RWPE2 (cell line): ENCODE measurements at regions not wholly inside any gene's neighbourhood (a gene's known extent, or its start where the extent isn't known, plus 50 kb on each side); places are given as distances from the start of the nearest gene placed in this dataset.

Source experiments
- ATAC-seq: fragments of 200-7000 bp; cut with Tn5 transposase; 3 replicates; pipeline ENCODE4 v1.9.1; 2021; ENCODE audit warnings: low read depth
- DNase-seq: peaks from one replicate; pipeline ENCODE4 v3.0.0-alpha.2; 2020; ENCODE audit warnings: low spot score
- H3K27ac ChIP-seq: fragments of 450-650 bp; 2 replicates; pipeline ENCODE4 v1.5.1; 2017; ENCODE audit warnings: mild to moderate bottlenecking; ENCODE audit not compliant: poor library complexity, severe bottlenecking
- H3K27me3 ChIP-seq: fragments of 250-450 bp; sonication (Bioruptor Pico); 2 replicates; pipeline ENCODE4 v1.5.1; 2021; ENCODE audit warnings: mild to moderate bottlenecking, moderate library complexity; ENCODE audit not compliant: insufficient read depth, poor library complexity, severe bottlenecking
- H3K36me3 ChIP-seq: fragments of 250-450 bp; sonication (Bioruptor Pico); 2 replicates; pipeline ENCODE4 v1.5.1; 2020; ENCODE audit warnings: low read depth, mild to moderate bottlenecking, moderate library complexity
- H3K4me1 ChIP-seq: fragments of 250-450 bp; sonication (Bioruptor Pico); 2 replicates; pipeline ENCODE4 v1.5.1; 2021; ENCODE audit warnings: mild to moderate bottlenecking, moderate library complexity; ENCODE audit not compliant: insufficient read depth, poor library complexity, severe bottlenecking
- H3K4me3 ChIP-seq: fragments of 250-450 bp; sonication (Bioruptor Pico); 2 replicates; pipeline ENCODE4 v1.5.1; 2021; ENCODE audit warnings: mild to moderate bottlenecking, moderate library complexity; ENCODE audit not compliant: severe bottlenecking
- H3K9me3 ChIP-seq: fragments of 250-450 bp; sonication (Bioruptor Pico); 2 replicates; pipeline ENCODE4 v1.5.1; 2021; ENCODE audit warnings: mild to moderate bottlenecking, moderate library complexity; ENCODE audit not compliant: severe bottlenecking
- TF ChIP-seq, protein P1 (sequence below): fragments of 450-650 bp; IDR thresholded peaks from one replicate; pipeline ENCODE4 v1.5.1; 2017; ENCODE audit warnings: mild to moderate bottlenecking, moderate library complexity; ENCODE audit not compliant: poor library complexity, severe bottlenecking

DNA sequence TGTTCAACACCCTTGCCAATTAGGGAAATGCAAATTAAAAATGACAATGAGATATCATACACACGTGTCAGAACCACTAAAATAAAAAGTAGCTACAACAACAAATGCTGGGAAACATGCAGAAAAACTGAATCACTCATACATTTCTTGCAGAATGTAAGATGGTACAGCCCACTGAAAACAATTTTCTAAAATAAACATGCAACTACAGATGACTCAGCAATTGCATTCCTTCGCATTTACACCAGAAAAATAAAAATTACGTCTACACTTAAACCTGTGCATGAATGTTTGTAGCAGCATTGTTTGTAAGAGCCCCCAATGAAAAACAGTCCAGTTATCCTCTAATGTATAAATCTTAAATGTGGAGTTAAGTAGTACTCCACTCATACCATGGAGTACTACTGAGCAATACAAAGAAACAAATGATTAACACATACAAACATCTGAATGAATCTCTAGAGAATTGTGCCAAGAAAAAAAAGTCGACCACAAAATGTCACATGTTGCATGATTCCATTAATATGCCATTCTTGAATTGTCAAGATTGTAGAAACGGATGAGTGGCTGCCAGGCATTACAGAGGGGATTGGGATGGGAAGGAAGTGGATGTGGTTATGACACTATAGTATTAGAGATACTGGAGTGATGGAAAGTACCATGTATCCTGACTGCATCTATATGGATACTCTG is 134.6 kb upstream of the NPSR1 start:
- Histone ChIP-seq H3K9me3 (no peaks in the 10 kb centered on the region), H3K27me3 (no peaks in the 10 kb centered on the region), H3K4me1 (peaks cover 2% of the 10 kb centered on the region), H3K36me3 (no peaks in the 10 kb centered on the region), H3K27ac (no peak overlapping the region), H3K4me3 (no peak overlapping the region)
- no peak for DNase-seq
- TF ChIP-seq, protein P1, sequence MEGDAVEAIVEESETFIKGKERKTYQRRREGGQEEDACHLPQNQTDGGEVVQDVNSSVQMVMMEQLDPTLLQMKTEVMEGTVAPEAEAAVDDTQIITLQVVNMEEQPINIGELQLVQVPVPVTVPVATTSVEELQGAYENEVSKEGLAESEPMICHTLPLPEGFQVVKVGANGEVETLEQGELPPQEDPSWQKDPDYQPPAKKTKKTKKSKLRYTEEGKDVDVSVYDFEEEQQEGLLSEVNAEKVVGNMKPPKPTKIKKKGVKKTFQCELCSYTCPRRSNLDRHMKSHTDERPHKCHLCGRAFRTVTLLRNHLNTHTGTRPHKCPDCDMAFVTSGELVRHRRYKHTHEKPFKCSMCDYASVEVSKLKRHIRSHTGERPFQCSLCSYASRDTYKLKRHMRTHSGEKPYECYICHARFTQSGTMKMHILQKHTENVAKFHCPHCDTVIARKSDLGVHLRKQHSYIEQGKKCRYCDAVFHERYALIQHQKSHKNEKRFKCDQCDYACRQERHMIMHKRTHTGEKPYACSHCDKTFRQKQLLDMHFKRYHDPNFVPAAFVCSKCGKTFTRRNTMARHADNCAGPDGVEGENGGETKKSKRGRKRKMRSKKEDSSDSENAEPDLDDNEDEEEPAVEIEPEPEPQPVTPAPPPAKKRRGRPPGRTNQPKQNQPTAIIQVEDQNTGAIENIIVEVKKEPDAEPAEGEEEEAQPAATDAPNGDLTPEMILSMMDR: no peak
- peak; percentile 58; the same call in 1 of the 3 replicates for ATAC-seq

DNA sequence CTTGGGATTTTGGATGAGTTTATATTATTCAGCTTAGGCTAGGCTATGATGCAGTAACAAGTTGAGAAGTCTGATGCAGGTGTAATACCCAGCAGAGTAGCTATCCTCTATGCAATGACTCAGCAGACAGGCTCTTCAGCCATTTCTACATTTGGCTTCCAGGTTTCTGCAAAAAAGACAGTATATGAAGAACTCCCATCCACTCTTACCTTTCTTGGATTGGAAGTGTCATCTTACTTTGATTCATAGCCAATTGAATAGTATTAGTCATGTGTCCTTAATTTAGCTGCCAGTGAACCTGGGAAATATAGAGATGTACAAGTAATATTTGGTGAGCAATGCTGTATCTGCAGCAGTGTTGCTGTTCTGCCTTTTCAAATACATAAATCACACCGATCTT is 127.8 kb upstream of the NPSR1 start:
- peak; percentile 89 for ATAC-seq

DNA sequence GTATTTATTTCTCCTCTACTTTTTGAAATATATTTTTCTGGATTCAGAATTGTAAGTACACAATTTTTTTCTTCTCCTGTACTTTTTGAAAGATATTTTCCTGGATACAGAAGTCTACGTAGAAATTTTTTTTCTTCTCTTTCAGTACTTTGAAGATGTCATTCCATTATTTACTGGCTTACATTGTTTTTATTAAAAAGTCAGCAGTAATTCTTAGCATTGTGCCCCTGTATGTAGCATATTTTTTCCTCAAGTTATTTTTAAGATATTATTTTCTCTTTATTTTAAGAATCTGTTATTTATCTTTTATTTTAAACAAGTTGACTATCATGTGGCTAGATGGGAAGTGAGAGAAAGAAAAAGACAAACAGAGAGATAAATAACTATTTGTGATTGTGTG is 119.0 kb upstream of the NPSR1 start:
- Histone ChIP-seq H3K36me3 (no peaks in the 10 kb centered on the region), H3K27ac (no peak overlapping the region), H3K4me3 (no peak overlapping the region), H3K4me1 (no peaks in the 10 kb centered on the region), H3K27me3 (no peaks in the 10 kb centered on the region), H3K9me3 (no peaks in the 10 kb centered on the region)
- ATAC-seq (no peak), DNase-seq (no peak)
- TF ChIP-seq, protein P1: no peak

More for the DNA sequence above, 127.8 kb upstream of the NPSR1 start:
- H3K27me3 ChIP-seq: no peaks in the 10 kb centered on the region
- no peaks in the 10 kb centered on the region for H3K9me3 ChIP-seq
- H3K4me3 ChIP-seq: no peak overlapping the region
- no peak overlapping the region for H3K27ac ChIP-seq
- TF ChIP-seq, protein P1: no peak
- no peak for DNase-seq
- H3K4me1 ChIP-seq: no peaks in the 10 kb centered on the region
- H3K36me3 ChIP-seq: no peaks in the 10 kb centered on the region

DNA sequence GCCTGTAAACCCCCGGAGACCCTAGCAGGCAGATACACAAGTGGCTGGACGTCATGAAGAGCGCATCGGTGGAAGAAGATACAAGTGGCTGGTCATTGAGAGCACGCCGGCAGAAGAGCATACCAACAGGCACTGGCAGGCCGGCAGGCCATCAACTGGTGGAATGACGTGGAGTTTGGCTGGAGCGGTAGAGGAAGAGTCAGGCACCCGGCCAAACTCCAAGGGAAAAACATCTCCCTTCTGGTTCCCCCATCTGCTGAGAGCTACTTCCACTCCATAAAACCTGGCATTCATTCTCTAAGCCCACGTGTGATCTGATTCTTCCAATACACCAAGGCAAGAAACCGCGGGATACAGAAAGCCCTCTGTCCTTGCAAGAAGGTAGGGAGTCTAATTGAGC is 113.4 kb upstream of the NPSR1 start:
- Histone ChIP-seq H3K27me3 (no peaks in the 10 kb centered on the region), H3K4me3 (no peak overlapping the region), H3K27ac (no peak overlapping the region), H3K9me3 (no peaks in the 10 kb centered on the region), H3K4me1 (no peaks in the 10 kb centered on the region), H3K36me3 (no peaks in the 10 kb centered on the region)
- TF ChIP-seq, protein P1: no peak
- DNase-seq (no peak), ATAC-seq (no peak)

DNA sequence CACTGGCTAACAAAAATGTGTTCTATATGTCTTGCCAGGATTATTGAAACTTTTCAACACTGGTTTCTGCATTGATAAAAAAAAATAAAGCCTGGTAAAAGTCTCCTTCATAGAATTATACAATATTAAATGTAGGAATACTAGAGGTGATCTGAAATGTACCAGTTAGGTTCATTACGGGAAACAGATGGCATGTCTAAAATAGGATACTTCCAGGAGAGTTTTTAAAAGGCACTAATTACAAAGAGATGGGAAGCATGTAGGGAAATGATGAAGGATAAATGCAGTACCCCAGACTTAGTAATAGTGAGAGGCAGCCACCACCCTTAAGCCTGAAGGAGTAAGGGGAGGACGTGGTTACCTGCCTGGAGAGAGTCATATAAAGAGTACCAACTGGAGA is 107.0 kb upstream of the NPSR1 start:
- no peak for DNase-seq
- ATAC-seq: no peak
- Histone ChIP-seq H3K4me3 (no peak overlapping the region), H3K27me3 (no peaks in the 10 kb centered on the region), H3K9me3 (no peaks in the 10 kb centered on the region), H3K4me1 (no peaks in the 10 kb centered on the region), H3K36me3 (no peaks in the 10 kb centered on the region), H3K27ac (no peak overlapping the region)
- TF ChIP-seq, protein P1: no peak
